NCI-H526 treated with DMSO at 0.1 percent for 48 hours (cell line): ENCODE measurements at regions not wholly inside any gene's neighbourhood (a gene's known extent, or its start where the extent isn't known, plus 50 kb on each side); places are given as distances from the start of the nearest gene placed in this dataset.
"Not testable (repeated sequence)": the region's sequence is repeated elsewhere in the genome, so short reads cannot be mapped to it uniquely, and the experiment has no call there.

Experiments
- DNase-seq: peaks from one replicate; lab custom pipeline; 2025; lab: John Stamatoyannopoulos, UW

GRCh38 chr4:84221704-84222103 is 277.4 kb downstream of the NKX6-1 start:
- DNase-seq: no peak

- no peak for DNase-seq
These were observed 278.1 kb downstream of the NKX6-1 start for GRCh38 chr4:84220990-84221389.

DNA sequence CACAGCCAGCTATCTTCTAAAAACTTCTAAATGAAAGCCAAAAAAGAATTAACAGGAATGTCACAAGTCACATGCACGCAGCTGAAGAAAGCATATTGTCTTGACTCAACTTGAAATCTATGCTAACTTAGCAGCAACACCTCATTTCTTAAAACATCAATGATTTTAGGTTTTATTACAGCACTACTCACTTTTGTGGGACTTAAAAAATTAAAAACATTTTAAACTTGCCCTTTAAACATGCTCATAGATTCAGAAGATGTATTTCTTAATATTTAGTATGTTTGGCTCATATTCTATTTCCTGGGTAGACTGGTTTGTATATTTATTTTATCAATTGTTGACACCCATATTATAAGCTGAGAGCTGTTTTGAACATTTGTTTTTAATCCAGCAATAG is 279.4 kb downstream of the NKX6-1 start:
- no peak for DNase-seq

GRCh38 chr4:84218031-84218430 is 281.1 kb downstream of the NKX6-1 start:
- no peak for DNase-seq

GRCh38 chr4:84215217-84215616 is 283.9 kb downstream of the NKX6-1 start:
- no peak for DNase-seq

DNA sequence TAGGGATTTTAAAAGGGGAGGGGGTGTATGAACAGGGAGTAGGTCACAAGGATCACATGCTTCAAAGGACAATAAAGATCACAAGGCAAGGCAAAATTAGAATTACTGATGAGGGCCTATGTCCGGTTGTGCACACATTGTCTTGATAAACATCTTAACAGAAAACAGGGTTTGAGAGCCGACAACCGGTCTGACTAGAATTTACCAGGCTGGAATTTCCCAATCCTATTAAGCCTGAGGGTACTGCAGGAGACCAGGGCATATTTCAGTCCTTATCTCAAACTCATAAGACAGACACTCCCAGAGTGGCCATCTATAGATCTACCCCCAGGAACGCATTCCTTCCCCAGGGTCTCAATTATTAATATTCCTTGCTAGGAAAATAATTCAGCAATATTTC is 292.9 kb downstream of the NKX6-1 start:
- not testable (repeated sequence) for DNase-seq

DNA sequence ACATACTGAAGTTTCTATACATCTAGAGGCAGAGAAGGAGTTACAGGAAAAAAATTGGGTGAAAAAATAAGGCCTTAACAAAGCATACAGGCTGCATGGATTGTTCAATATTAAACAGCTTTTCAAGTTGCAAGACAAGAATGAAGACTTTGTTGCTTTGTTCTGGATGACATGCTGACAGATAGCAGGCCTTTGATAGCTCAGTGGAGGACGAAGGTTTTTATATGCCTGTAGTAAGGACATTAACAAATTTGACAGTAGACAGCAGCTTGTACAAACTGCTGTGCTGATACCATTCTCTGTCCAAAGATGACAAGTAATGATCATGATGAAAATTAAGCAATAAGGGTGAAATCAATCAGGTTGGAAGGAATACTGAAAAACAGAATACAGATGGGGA is 309.9 kb downstream of the NKX6-1 start:
- no peak for DNase-seq

DNA sequence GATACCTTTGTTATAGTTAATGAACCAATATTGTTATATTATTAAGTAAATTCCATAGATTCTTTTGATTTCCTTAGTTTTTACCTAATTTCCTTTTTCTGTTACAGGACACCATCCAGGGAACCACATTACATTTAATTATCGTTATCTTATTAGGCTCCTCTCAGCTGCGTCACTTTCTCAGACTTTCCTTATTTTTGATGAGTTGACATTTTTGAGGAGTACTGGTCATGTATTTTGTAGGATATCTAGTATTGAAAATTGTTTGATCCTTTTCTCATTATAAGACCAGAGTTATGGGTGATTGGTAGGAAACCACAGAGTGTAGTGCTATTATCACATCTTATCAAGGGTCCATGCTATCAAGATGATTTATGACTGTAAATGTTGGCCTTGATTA is 319.7 kb downstream of the NKX6-1 start:
- DNase-seq: no peak

- no peak for DNase-seq
These were observed 321.1 kb downstream of the NKX6-1 start for GRCh38 chr4:84177831-84178542.

DNA sequence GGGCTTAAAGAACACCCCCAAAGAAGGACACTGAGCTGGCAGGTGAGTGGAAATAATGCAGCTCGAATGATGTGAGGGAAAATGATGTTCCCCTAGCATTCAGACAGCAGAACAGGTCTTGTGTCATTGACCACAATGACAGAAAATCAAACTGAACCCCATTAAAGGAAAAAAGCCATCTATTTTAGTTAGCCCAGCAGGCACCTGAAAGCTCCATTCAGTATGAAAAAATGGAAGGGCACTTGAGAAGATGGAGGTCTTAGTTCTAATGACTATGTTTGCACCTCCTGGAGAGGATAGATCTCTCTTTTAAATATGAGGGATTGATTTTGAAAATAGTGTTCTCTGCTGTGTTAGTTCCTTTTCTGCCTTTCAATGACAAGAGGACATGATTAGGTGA is 323.1 kb downstream of the NKX6-1 start:
- DNase-seq: no peak

- DNase-seq: no peak
These were observed 327.2 kb downstream of the NKX6-1 start for GRCh38 chr4:84171871-84172270.

- no peak for DNase-seq
These were observed 331.5 kb downstream of the NKX6-1 start for GRCh38 chr4:84167564-84167963.

DNA sequence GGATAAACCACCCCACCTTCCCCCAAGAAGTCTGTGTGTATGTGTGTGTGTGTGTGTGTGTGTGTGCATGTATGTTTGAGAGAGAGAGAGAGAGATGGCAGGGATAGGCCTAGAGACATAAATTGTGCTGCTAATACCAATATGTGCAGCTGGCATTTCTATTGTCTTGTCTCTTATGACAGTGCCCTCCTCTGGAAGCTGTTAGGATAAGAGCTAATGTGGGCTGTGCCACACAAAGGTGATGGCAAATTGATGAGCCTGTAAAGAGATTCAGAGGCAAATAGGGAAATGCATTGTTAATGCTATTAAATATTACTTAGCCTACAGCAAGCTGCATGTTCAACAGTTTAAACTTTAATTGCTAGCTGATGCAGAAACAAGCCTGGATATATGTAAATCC is 332.0 kb downstream of the NKX6-1 start:
- no peak for DNase-seq

DNA sequence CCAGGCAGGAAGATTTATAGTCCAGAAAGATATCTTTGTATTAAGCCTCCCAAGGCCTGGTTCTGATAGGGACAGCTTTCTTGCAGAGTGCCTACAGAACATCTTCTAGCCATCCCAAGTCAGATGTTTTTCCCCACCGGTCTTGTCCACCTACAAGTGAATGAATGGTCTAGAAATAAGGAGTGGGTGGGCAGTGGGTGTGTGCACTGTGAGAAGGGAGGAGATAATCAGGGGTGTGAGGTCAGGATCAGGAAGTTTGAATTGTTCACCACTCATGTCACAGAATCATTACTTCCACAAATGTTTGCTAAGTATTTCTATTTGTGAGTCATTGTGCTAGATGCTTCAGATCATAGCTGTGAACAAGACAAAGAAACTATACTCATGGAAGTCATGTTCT is 332.6 kb downstream of the NKX6-1 start:
- no peak for DNase-seq

DNA sequence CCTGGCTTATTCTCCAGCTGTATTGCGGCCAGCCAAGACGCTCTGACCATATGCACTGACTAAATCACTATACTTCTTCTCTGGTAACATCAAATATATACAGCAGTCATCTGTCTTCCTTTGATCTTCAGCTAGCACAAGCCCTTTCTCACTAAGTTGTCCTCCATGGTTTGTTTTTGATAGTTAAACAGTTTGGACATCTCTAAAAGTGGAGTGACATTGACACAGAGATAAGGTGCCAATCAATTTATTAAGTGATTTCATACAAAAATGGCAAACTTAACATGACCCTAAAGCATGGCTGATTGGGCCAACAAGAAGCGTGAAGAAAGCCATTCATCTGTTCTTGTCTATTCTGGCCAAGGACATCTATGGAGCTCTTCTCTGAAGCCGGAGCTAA is 334.9 kb downstream of the NKX6-1 start:
- no peak for DNase-seq

GRCh38 chr4:84159762-84160161 is 339.3 kb downstream of the NKX6-1 start:
- DNase-seq: no peak

GRCh38 chr4:84158670-84159069 is 340.4 kb downstream of the NKX6-1 start:
- no peak for DNase-seq

DNA sequence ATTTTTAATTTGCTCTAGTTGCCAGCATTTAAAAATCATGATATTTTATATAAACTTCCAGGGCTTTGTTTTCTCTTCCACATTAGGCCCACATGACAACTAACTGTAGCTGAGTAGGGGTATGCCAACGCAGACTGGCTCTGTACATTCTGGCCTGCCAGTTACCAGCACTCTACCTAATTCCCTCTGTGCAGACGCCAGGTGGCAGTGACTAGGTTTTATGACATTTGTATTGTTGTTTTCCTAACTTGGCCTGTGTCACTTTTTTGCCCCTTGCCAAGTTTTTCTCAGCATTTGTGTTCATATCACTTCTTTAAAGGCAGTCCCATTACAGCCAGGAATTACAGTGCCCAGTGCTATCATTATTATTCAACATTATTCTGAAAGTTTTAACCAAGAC is 347.5 kb downstream of the NKX6-1 start:
- no peak for DNase-seq

DNA sequence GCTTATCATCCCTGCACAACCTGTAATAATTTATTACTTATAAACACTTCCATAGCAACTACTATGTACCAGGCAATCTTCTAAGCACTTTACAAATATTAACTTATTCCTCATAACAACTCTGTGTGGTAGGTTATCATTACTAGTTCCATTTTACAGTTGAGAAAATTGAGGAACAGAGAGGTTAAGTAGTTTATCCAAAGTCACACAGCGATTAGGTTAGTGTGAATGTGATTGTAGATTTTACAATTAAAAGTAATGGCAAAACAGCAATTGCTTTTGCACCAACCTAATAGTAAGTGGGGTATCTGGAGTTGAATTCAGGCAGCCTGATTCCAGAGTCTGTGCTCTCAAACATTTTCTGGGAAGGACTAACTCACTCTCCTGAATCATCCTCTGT is 348.9 kb downstream of the NKX6-1 start:
- no peak for DNase-seq

DNA sequence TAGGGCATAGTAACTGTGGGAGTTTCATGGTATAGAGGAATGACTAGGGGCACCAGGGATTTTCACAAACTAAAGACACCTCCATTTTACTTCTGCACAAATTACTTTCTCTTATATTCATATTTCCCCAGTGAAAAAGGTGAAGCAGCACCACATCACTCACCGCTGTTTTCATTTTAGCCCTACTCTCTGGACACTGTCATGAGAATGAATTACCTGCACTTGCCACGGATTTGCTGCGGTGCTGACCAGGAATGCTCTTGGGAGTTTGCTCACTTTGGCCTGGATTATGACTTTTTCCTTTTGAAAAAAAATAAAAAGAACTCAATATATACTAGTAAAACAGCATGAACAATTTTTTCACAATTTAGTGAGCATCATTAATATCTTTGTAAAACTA is 351.3 kb downstream of the NKX6-1 start:
- no peak for DNase-seq

DNA sequence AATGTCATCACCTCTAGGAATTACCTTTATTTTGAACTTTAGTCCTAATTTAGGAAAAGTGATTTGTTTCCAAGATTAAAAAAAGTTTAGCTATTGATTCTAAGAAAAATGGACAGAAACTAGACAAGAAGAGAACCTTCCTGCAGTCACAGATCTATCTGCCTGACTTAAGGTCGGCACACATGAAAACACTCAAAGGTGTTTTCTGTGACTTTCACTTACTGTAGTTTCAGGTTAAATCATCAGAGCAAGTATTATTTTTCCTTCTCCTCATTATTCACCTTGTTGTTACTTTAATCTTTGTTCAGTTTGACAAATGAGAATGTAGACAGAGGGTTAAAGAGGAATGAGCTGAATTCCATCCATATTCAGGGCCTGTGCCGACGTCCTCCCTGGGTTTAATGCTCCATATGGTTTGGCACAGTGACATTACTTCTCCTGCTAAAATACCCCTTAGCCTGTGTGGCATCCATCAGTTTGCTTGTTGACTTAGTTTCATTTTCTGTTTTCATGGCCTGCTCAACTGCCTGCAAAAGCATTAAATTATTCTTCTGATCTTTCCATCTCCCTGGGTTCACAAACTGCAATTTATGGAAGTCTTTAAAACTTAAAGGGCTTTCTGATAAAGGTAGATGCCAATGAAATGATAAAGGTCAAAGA is 352.7 kb downstream of the NKX6-1 start:
- DNase-seq: no peak

DNA sequence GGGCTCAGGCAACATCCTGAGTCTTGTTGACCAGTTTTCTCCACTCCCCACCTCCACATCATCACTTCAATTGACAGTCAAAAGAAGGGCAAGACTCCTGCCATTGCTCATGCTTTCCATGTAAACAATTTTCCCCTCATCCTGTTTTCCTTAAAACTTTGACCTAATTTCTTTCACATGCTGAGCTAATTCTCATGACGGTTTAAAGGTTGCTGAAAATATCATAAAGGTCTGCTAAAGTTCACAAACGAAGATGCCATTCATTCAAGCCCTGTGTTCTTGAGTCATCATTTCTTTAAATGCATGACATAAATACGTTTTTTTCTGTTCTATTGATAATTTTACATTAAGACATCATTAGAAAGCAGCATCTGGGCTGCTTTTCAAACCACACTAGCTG is 353.9 kb downstream of the NKX6-1 start:
- DNase-seq: no peak

DNA sequence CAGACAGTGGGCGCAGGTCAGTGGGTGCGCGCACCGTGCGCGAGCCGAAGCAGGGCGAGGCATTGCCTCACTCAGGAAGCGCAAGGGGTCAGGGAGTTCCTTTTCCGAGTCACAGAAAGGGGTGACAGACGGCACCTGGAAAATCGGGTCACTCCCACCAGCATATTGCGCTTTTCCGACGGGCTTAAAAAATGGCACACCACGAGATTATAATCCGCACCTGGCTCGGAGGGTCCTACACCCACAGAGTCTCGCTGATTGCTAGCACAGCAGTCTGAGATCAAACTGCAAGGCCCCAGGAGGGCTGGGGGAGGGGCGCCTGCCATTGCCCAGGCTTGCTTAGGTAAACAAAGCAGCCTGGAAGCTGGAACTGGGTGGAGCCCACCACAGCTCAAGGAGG is 372.2 kb downstream of the NKX6-1 start:
- not testable (repeated sequence) for DNase-seq
